OCI-LY7 (cell line): ENCODE measurements at regions not wholly inside any gene's neighbourhood (a gene's known extent, or its start where the extent isn't known, plus 50 kb on each side); places are given as distances from the start of the nearest gene placed in this dataset.

Experiments
- BruUV-seq: library from RNA; stranded (reverse); fragments of 400-500 nt; replicated peaks from 2 replicates; lab custom pipeline; 2021; lab: Mats Ljungman, UMichigan
- CTCF ChIA-PET: fragments of 300-600 bp; sonication (Branson Sonifier 250); formaldehyde crosslinking; loops from one replicate; lab custom pipeline; 2022; ENCODE audit warnings: antibody characterized with exemption; ENCODE audit not compliant: unreplicated experiment; lab: Charles Lee
- POLR2A ChIA-PET: fragments of 300-600 bp; sonication (Branson Sonifier 250); formaldehyde crosslinking; loops from one replicate; lab custom pipeline; 2022; ENCODE audit warnings: antibody characterized with exemption; lab: Charles Lee
- DNase-seq: peaks from one replicate; pipeline ENCODE4 v3.0.0-alpha.2; 2015; ENCODE audit warnings: low spot score
- H2AFZ ChIP-seq: fragments of 200-600 bp; sonication (generic), shearing (Covaris generic); 2 replicates; pipeline ENCODE4 v1.6.1; 2014; ENCODE audit warnings: mild to moderate bottlenecking, antibody characterized with exemption, low read length, moderate library complexity
- H3K27ac ChIP-seq: fragments of 200-600 bp; sonication (generic); 2 replicates; pipeline ENCODE4 v1.5.1; 2014; ENCODE audit warnings: mixed run types, low read depth, mild to moderate bottlenecking, moderate library complexity, low read length, inconsistent platforms; ENCODE audit not compliant: poor library complexity, severe bottlenecking
- H3K36me3 ChIP-seq: fragments of 200-600 bp; sonication (generic); 2 replicates; pipeline ENCODE4 v1.6.1; 2014; ENCODE audit warnings: mild to moderate bottlenecking, antibody characterized with exemption, low read length, moderate library complexity, mixed read lengths; ENCODE audit not compliant: insufficient read depth
- H3K4me1 ChIP-seq: fragments of 200-600 bp; sonication (generic); 2 replicates; pipeline ENCODE4 v1.5.1; 2014; ENCODE audit warnings: mild to moderate bottlenecking, low read length; ENCODE audit not compliant: insufficient read depth, poor library complexity, severe bottlenecking
- H3K4me2 ChIP-seq: fragments of 200-600 bp; sonication (generic); 2 replicates; pipeline ENCODE4 v1.6.1; 2014; ENCODE audit warnings: mild to moderate bottlenecking, low read length
- H3K4me3 ChIP-seq: fragments of 200-600 bp; sonication (generic); 2 replicates; pipeline ENCODE4 v1.5.1; 2014; ENCODE audit warnings: mild to moderate bottlenecking, low read depth, low read length; ENCODE audit not compliant: poor library complexity, severe bottlenecking
- H3K79me2 ChIP-seq: fragments of 200-600 bp; sonication (generic); 2 replicates; pipeline ENCODE4 v1.6.1; 2016; ENCODE audit warnings: low read depth, mild to moderate bottlenecking, low read length, moderate library complexity, mixed read lengths; ENCODE audit not compliant: insufficient read depth
- H3K9me2 ChIP-seq: fragments of 200-600 bp; sonication (generic); 2 replicates; pipeline ENCODE4 v1.6.1; 2016; ENCODE audit warnings: mild to moderate bottlenecking, low read length, mixed read lengths; ENCODE audit not compliant: insufficient read depth
- H3K9me3 ChIP-seq: fragments of 200-600 bp; sonication (generic); 2 replicates; pipeline ENCODE4 v1.6.1; 2014; ENCODE audit warnings: mild to moderate bottlenecking, mixed run types, low read length, mixed read lengths
- H4K20me1 ChIP-seq: fragments of 200-600 bp; sonication (generic); 2 replicates; pipeline ENCODE4 v1.6.1; 2014; ENCODE audit warnings: mild to moderate bottlenecking, antibody characterized with exemption, low read length, moderate library complexity, mixed read lengths; ENCODE audit not compliant: insufficient read depth
- EZH2phosphoT487 ChIP-seq: fragments of 200-600 bp; sonication (generic); IDR thresholded peaks from 2 replicates; pipeline ENCODE4 v1.6.1; 2018; ENCODE audit warnings: low read depth, borderline replicate concordance, mild to moderate bottlenecking, mixed run types, antibody characterized with exemption, low read length, moderate library complexity, mixed read lengths
- intact Hi-C: fragments of 100-400 bp; cut with micrococcal nuclease; formaldehyde crosslinking; loops from one replicate; pipeline ENCODE4 v1.10.0; 2022; ENCODE audit not compliant: unreplicated experiment
- TF ChIP-seq, protein P1 (sequence below): fragments of 200-600 bp; sonication (generic); conservative IDR thresholded peaks from 2 replicates; pipeline ENCODE4 v1.5.1; 2014; ENCODE audit warnings: mild to moderate bottlenecking, antibody characterized with exemption, low read length, moderate library complexity, mixed read lengths

DNA sequence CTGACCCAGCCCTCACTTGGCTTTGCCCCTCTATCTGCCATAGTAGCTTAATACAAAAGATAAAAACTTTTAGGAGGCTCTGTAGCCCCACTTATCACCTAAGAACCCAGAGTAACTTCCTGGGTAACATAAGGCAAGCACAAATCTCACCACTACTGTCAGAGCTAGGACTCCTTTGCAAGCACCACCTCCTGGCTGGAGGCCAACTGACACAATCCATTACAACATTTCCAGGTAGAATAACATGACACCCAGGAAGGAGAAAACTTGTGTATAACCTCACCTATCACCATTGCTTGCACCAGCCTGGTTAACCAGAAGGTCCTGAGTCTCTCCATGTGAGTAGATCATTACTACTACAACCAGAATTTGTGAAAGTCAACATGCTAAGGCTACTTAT, 230.0 kb downstream of the TUSC7 start:
- Histone ChIP-seq H3K4me3 (no peak overlapping the region), H3K27ac (no peak overlapping the region), H2AFZ (no peak overlapping the region), H3K36me3 (no peaks in the 10 kb centered on the region), H3K79me2 (no peaks in the 10 kb centered on the region), H3K9me2 (no peaks in the 10 kb centered on the region), H4K20me1 (no peaks in the 10 kb centered on the region), H3K4me1 (no peaks in the 10 kb centered on the region), H3K4me2 (no peak overlapping the region), H3K9me3 (no peaks in the 10 kb centered on the region)
- intact Hi-C loops, result no loop called here
- BruUV-seq, result no TSS peak
- ChIA-PET POLR2A (interaction anchor here (0.8 kb wide), 1 partner anchor 47 kb away, joined by 3 read pairs; no protein-coding TSS in a partner anchor), CTCF (no interaction called here)
- TF ChIP-seq, protein P1, sequence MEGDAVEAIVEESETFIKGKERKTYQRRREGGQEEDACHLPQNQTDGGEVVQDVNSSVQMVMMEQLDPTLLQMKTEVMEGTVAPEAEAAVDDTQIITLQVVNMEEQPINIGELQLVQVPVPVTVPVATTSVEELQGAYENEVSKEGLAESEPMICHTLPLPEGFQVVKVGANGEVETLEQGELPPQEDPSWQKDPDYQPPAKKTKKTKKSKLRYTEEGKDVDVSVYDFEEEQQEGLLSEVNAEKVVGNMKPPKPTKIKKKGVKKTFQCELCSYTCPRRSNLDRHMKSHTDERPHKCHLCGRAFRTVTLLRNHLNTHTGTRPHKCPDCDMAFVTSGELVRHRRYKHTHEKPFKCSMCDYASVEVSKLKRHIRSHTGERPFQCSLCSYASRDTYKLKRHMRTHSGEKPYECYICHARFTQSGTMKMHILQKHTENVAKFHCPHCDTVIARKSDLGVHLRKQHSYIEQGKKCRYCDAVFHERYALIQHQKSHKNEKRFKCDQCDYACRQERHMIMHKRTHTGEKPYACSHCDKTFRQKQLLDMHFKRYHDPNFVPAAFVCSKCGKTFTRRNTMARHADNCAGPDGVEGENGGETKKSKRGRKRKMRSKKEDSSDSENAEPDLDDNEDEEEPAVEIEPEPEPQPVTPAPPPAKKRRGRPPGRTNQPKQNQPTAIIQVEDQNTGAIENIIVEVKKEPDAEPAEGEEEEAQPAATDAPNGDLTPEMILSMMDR, result no peak
- no peak for TF ChIP-seq EZH2phosphoT487
- no peak for DNase-seq

DNA sequence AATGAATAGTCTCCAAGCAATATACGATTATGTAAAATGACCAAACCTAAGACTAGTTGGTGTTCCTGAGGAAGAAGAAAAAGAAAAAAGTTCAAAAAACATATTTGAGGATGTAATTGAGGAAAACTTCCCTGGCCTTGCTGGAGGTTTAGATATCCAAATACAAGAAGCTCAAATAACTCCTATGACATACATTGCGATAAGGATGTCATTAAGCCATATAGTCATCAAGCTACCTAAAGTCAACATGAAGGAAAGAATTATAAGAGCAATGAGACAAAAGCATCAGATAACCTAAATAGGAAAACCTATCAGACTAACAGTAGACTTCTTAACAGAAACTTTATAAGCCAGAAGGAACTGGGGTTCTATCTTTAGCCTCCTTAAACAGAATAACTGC, 231.1 kb downstream of the TUSC7 start:
- no peaks in the 10 kb centered on the region for H3K79me2 ChIP-seq

DNA sequence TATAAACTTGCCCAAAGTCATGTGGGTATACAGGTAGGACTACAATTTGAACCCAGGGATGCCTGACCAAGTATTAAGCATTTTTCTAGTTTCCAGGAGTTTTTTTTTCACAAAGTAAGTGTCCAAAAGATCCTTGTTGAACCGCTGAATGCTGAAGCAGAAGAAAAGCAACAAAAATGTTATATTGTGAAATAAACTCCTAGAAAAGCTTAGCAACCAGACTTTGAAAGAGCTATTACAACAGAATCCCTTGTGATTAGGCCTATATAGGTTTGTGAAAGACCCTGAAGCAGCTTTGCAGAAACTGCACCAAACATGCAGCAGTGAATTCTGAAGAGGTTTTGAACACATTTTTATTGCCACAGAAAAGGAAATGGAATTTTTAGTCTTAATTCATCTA, 236.8 kb downstream of the TUSC7 start:
- Histone ChIP-seq H3K4me2 (no peak overlapping the region), H3K36me3 (no peaks in the 10 kb centered on the region), H3K79me2 (no peaks in the 10 kb centered on the region), H2AFZ (no peak overlapping the region), H3K9me3 (no peaks in the 10 kb centered on the region), H3K27ac (no peak overlapping the region), H3K4me3 (no peak overlapping the region), H3K4me1 (no peaks in the 10 kb centered on the region), H4K20me1 (no peaks in the 10 kb centered on the region), H3K9me2 (no peaks in the 10 kb centered on the region)
- intact Hi-C loops, result no loop called here
- TF ChIP-seq, protein P1, result no peak
- TF ChIP-seq EZH2phosphoT487, result no peak
- BruUV-seq, result no TSS peak
- ChIA-PET POLR2A (no interaction called here), CTCF (no interaction called here)
- DNase-seq, result no peak

More for the DNA sequence above, 231.1 kb downstream of the TUSC7 start:
- H3K4me1 ChIP-seq, result no peaks in the 10 kb centered on the region
- BruUV-seq, result no TSS peak
- H3K9me2 ChIP-seq, result no peaks in the 10 kb centered on the region
- H3K9me3 ChIP-seq, result no peaks in the 10 kb centered on the region
- H3K27ac ChIP-seq, result no peak overlapping the region
- H3K4me2 ChIP-seq, result no peak overlapping the region
- H4K20me1 ChIP-seq, result no peaks in the 10 kb centered on the region
- CTCF ChIA-PET, result no interaction called here
- H3K36me3 ChIP-seq, result no peaks in the 10 kb centered on the region
- POLR2A ChIA-PET, result interaction anchor here (1.2 kb wide), 1 partner anchor 10 kb away, joined by 3 read pairs; no protein-coding TSS in a partner anchor
- H2AFZ ChIP-seq, result no peak overlapping the region
- DNase-seq, result no peak
- TF ChIP-seq, protein P1, result no peak
- no peak for TF ChIP-seq EZH2phosphoT487
- intact Hi-C loops, result no loop called here
- H3K4me3 ChIP-seq, result no peak overlapping the region
